BJ (cell line): ENCODE measurements at regions not wholly inside any gene's neighbourhood (a gene's known extent, or its start where the extent isn't known, plus 50 kb on each side); places are given as distances from the start of the nearest gene placed in this dataset.

Experiments
- CTCF ChIA-PET: fragments of 350-600 bp; formaldehyde crosslinking; extraction: SDS; loops from one replicate; lab custom pipeline; 2021; ENCODE audit warnings: antibody characterized with exemption, inconsistent platforms; lab: Yijun Ruan, JAX
- POLR2A ChIA-PET: fragments of 300-600 bp; sonication (Branson Sonifier 250); formaldehyde crosslinking; extraction: SDS; loops from one replicate; lab custom pipeline; 2021; ENCODE audit warnings: antibody characterized with exemption; lab: Charles Lee
- DNase-seq: peaks from one replicate; pipeline ENCODE4 v3.0.0-alpha.2; 2011; ENCODE audit warnings: low read depth
- H3K27me3 ChIP-seq: 2 replicates; pipeline ENCODE4 v1.6.0; 2011; ENCODE audit warnings: low read length; ENCODE audit not compliant: control insufficient read depth, insufficient read depth
- H3K36me3 ChIP-seq: 2 replicates; pipeline ENCODE4 v1.5.1; 2011; ENCODE audit warnings: low read length; ENCODE audit not compliant: control insufficient read depth, insufficient read depth
- H3K4me3 ChIP-seq: 2 replicates; pipeline ENCODE4 v1.5.1; 2011; ENCODE audit warnings: low read depth, mild to moderate bottlenecking, control low read depth, low read length
- TF ChIP-seq, protein P1 (sequence below): IDR thresholded peaks from 2 replicates; pipeline ENCODE4 v1.5.1; 2011; ENCODE audit warnings: low read depth, mild to moderate bottlenecking, control low read depth, inconsistent platforms, low read length, moderate library complexity; ENCODE audit not compliant: insufficient read depth

GRCh38 chr20:58088105-58088504 lies 140.3 kb downstream of the ANKRD60 start:
- peaks cover 9% of the 10 kb centered on the region for H3K27me3 ChIP-seq
- DNase-seq: no peak
- CTCF ChIA-PET: interaction anchor here (0.5 to 4.1 kb wide), 19 partner anchors 10 to 473 kb away, joined by 3 to 53 read pairs (median 4); no protein-coding TSS in a partner anchor
- POLR2A ChIA-PET: no interaction called here
- TF ChIP-seq, protein P1, sequence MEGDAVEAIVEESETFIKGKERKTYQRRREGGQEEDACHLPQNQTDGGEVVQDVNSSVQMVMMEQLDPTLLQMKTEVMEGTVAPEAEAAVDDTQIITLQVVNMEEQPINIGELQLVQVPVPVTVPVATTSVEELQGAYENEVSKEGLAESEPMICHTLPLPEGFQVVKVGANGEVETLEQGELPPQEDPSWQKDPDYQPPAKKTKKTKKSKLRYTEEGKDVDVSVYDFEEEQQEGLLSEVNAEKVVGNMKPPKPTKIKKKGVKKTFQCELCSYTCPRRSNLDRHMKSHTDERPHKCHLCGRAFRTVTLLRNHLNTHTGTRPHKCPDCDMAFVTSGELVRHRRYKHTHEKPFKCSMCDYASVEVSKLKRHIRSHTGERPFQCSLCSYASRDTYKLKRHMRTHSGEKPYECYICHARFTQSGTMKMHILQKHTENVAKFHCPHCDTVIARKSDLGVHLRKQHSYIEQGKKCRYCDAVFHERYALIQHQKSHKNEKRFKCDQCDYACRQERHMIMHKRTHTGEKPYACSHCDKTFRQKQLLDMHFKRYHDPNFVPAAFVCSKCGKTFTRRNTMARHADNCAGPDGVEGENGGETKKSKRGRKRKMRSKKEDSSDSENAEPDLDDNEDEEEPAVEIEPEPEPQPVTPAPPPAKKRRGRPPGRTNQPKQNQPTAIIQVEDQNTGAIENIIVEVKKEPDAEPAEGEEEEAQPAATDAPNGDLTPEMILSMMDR: no peak
- H3K4me3 ChIP-seq: no peak overlapping the region
- H3K36me3 ChIP-seq: no peaks in the 10 kb centered on the region

- TF ChIP-seq, protein P1: no peak
- ChIA-PET POLR2A (no interaction called here), CTCF (interaction anchor here (0.5 to 4.1 kb wide), 50 partner anchors 8 to 1055 kb away, joined by 3 to 53 read pairs (median 4); no protein-coding TSS in a partner anchor)
- H3K4me3 ChIP-seq: no peak overlapping the region
- DNase-seq: no peak
- no peaks in the 10 kb centered on the region for H3K36me3 ChIP-seq
- peaks cover 5% of the 10 kb centered on the region for H3K27me3 ChIP-seq
Measured at GRCh38 chr20:58087562-58087858, 140.9 kb downstream of the ANKRD60 start.

DNA sequence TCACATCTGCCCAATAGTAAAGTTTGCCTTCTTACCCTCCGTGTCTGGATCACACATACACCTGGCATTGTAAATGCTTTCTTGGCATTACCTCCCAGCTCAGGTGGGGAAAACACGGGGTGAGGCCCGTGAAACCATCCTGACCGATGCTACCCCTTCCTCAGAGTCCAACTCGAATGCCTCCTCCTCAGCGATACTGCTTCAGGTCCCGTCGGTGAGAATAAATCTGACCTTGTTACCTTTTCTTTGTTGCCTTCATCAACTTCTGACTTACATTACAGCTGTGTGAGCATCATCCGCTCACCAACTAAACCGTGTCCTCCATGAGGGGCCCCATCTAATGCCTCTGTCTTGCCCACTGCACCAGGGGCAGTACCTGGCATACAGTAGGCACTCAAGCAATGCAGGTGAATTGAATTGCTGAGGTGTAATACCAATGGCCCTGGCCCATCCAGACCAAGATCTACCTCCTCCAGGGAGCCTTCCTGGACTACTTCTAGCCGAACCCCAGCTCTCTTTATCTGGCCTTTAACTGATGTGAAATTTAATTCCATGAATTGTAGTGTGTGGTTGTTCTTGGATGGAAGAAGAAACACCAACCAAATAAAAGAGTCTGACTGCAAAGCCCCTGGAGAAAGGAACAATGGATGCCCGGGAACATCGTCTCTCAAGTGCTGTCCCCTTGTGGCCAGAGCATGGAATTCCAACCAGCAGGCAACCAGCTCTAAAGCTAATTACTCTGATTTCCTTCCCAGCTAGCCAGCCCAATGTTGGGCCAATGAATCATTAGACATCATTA lies 141.5 kb downstream of the ANKRD60 start:
- no peaks in the 10 kb centered on the region for H3K36me3 ChIP-seq
- no peak overlapping the region for H3K4me3 ChIP-seq
- H3K27me3 ChIP-seq: peaks cover 2% of the 10 kb centered on the region
- TF ChIP-seq, protein P1: peak; percentile 96
- DNase-seq: no peak
- ChIA-PET CTCF (interaction anchor here (0.5 to 4.1 kb wide), 55 partner anchors 8 to 1054 kb away, joined by 3 to 53 read pairs (median 4); no protein-coding TSS in a partner anchor), POLR2A (no interaction called here)

GRCh38 chr20:58084966-58085365 lies 143.5 kb downstream of the ANKRD60 start:
- POLR2A ChIA-PET: no interaction called here
- H3K4me3 ChIP-seq: no peak overlapping the region
- no peak for DNase-seq
- H3K36me3 ChIP-seq: no peaks in the 10 kb centered on the region
- TF ChIP-seq, protein P1: no peak
- CTCF ChIA-PET: interaction anchor here (4.1 kb wide), 1 partner anchor 430 kb away, joined by 53 read pairs; no protein-coding TSS in a partner anchor
- no peaks in the 10 kb centered on the region; the same call in 1 of the 2 replicates for H3K27me3 ChIP-seq

- DNase-seq: no peak
- H3K27me3 ChIP-seq: no peaks in the 10 kb centered on the region; the same call in 1 of the 2 replicates
- no peaks in the 10 kb centered on the region for H3K36me3 ChIP-seq
- TF ChIP-seq, protein P1: no peak
- CTCF ChIA-PET: no interaction called here
- H3K4me3 ChIP-seq: no peak overlapping the region
- POLR2A ChIA-PET: no interaction called here
Measured at GRCh38 chr20:58084566-58084965, 143.9 kb downstream of the ANKRD60 start.
